Heart left ventricle (tissue), 13 donors: ENCODE measurements at regions not wholly inside any gene's neighbourhood (a gene's known extent, or its start where the extent isn't known, plus 50 kb on each side); places are given as distances from the start of the nearest gene placed in this dataset.

Source experiments
- CTCF ChIP-seq, 12 donors: fragments of 200-600 bp; sonication (generic) in 4 of 12; IDR thresholded peaks; one replicate each; pipeline versions ENCODE4 v1.5.0 to v1.8.0; 2018 to 2022; ENCODE audit warnings: antibody characterized with exemption in 12 of 12, mild to moderate bottlenecking in 5 of 12
- POLR2A ChIP-seq, 2 donors: fragments of 450-650 bp; IDR thresholded peaks; one replicate each; pipeline ENCODE4 v1.6.1; 2017; ENCODE audit warnings: antibody characterized with exemption in 2 of 2, mild to moderate bottlenecking in 2 of 2, moderate library complexity in 2 of 2
- donor health status: ischemic (EF 13 %, LVEDD 7.1; RV severe dilation, severe dysfunction).
- donor health status: DM: no; HTN: yes; CAD: no.
- donor health status: DM: no; HTN: no; CAD: no.
- donor health status: ischemic (EF 25% LVEDD 6.9; RV normal size, moderate dysfunction).
- donor health status: ischemic (EF 25% LVEDD 5.7; RV mildly dilated, moderate dysfunction).
- donor health status: ischemic (EF 35%, LVEDD 5.7; RV mildly dilated, moderate dysfunction).
- donor health status: nonischemic (EF 11% LVEDD 7.7; RV severe dilation, severe dysfunction).
- donor health status: DM: yes; HTN: yes; CAD: no.
- donor health status: PGD.
- donor health status: ischemic (EF 29% LVEDD 5.4; RV normal size, mild dysfunction).
- donor health status: nonischemic (EF 23%, LVEDD 6.1; RV moderate dilation, normal function).

GRCh38 chr5:23089286-23089685 lies 236.1 kb upstream of the CDH12 start:
- TF ChIP-seq CTCF (IDR thresholded peaks at IDR 0.05) (no peak), POLR2A (IDR thresholded peaks at IDR 0.05) (no peak)
